GM18907 (cell line): ENCODE measurements at regions not wholly inside any gene's neighbourhood (a gene's known extent, or its start where the extent isn't known, plus 50 kb on each side); places are given as distances from the start of the nearest gene placed in this dataset.
"Not testable (repeated sequence)": the region's sequence is repeated elsewhere in the genome, so short reads cannot be mapped to it uniquely, and the experiment has no call there.

Experiments used
- ATAC-seq: cut with Tn5 transposase; IDR thresholded peaks from one replicate; pipeline ENCODE4 v1.9.1; 2021; ENCODE audit warnings: mild to moderate bottlenecking, moderate library complexity; ENCODE audit not compliant: unreplicated experiment

DNA sequence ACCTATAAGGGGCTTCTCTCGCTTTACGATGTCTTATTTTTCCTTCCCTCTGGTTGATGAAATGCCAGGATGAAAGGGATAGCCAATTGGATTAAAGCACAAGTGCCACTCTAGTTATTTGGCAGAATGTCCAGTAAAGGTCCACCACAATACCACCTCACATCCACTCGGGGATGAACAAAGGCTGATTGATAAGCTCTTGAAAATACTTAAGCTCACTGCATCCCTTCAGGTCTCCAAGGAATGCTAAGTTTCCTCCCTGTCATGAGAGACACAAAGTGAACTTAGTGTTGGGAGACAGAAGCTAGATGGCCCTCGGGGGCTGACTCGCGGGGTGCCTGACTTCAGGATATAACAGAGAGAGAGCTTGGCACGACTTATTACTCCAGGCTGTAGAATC lies 185.9 kb upstream of the ZNF644 start:
- not testable (repeated sequence) for ATAC-seq

DNA sequence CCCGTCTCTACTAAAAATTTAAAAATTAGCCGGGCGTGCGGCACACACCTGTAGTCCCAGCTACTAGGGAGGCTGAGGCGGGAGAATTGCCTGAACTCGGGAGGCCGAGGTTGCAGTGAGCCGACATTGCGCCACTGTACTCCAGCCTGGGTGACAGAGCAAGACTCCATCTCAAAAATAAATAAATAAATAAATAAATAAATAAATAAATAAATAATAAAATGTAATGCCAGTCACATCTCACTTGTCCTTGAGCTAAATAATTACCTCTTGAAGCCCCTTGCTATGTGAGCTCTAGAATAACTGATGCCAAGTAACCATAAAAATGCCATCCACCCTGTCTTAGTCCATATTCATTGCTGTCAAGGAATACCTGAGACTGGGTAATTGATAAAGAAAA lies 182.3 kb upstream of the ZNF644 start:
- ATAC-seq = not testable (repeated sequence)

DNA sequence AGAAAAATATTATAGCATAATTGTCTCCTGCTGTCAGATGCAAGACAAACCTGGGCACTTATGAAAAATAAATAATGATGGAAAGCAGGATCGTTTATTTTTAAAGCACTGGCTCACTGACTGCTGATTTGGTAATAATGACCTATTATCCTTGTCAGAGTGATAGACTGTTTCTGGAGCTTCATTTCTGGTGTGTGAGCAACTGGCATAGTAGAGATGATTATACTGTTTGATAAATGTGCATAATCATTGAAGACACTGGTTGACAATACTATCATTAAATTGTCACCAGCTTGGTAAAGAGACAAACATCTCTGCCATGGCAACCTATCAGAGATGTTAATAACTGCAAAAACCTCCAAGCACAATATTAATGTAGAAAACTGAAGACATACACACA lies 179.9 kb upstream of the ZNF644 start:
- ATAC-seq = no peak

DNA sequence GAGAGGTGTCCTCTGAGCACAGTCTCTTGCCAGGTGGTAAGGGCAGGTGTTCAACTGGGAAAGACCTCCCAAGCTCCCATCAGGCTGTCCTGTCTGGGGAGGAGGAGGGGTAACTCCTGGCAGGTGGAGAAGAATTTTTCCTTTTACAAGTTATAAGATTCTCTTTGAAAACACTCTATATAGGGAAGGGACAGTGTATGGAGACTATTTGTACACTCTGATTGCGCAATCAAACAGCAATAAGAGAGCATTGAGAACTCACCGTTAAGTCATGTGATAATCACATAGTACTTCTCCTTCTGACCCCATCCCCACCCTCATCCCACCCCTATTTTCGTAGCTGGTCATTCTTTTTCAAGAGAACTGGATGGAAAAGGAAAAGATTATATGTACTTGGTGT lies 179.3 kb upstream of the ZNF644 start:
- no peak for ATAC-seq

DNA sequence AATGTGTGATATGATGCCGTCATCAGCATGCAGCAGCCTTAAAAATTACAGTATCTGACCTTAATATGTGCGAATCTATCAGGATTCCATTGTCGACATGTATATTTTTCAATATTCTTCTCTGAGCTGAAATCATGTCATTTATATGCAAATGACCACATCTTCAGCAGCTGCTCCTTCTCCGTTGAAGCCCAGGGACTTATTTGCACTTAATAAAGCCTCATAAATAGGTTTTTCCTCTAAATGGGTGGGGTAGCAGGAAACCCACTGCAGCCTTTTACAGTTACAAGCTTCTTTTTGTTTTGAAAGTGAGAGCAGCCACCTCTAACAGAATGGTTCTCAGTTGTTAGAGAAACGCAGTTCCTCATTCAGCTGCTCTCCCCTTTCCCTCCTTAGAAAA lies 178.8 kb upstream of the ZNF644 start:
- no peak for ATAC-seq

DNA sequence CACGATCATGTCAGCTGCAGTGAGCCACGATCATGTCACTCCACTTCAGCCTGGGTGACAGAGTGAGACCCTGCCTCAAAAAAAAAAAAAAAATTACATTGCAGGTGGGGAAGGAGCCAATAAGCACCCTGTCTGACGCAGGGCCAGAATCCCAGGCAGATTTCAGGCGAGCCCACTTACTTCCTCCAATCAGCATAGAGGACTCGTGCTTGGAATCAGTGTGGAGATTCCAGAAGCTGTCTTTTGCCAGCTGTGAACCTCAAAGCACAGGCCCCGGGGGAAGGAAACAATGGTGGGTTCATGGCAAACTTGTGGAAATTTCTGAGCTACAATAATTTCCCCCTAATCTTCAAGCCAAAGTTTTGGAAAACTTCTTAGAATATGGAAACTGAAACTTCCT lies 178.2 kb upstream of the ZNF644 start:
- ATAC-seq = no peak

DNA sequence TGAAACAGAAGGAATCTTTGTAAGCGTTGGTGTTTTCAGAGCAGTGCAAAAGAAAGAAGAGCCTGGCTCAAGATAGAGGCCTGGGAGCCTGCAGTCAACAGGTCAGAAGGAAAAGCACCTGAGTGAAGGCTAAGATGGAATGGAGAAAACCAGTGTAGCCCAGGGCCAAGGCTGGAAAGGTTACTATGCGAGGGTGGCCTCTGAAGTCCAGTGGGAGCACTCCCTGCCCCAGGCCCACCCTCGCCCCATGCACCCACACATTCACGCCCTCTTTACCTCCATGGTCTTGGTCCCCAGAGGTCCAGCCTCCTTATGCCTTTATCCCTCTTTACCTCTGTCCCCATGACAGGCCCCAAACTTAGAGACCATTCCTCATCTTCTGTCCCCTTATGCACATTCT lies 169.2 kb upstream of the ZNF644 start:
- ATAC-seq = no peak

DNA sequence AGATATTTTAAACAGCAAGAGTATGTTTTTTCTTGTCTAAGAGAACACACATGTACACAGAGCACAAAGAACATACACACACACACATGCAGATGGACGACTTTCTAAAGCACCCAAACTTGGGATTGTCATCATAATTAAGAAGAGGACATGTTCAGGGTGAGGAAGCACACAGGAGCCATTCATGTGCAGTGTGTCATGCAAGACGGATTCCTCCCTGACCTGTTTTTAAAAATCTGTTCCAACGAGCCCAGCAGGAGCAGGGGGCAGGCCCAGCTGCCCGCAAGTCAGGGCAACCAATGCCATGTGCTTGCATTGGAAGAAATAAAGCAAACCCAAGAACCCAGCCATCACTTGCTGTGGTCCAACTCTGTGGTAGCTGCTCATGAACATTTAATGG lies 167.3 kb upstream of the ZNF644 start:
- no peak for ATAC-seq

DNA sequence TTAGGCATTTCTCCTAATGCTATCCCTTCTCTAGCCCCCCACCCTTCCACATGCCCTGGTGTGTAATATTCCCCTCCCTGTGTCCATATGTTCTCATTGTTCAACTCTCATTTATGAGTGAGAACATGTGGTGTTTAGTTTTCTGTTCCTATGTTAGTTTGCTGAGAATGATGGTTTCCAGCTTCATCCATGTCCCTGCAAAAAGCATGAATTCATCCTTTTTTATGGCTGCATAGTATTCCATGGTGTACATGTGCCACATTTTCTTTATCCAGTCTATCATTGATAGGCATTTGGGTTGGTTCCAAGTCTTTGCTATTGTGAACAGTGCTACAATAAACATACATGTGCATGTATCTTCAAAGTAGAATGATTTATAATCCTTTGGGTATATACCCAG lies 161.0 kb upstream of the ZNF644 start:
- not testable (repeated sequence) for ATAC-seq

DNA sequence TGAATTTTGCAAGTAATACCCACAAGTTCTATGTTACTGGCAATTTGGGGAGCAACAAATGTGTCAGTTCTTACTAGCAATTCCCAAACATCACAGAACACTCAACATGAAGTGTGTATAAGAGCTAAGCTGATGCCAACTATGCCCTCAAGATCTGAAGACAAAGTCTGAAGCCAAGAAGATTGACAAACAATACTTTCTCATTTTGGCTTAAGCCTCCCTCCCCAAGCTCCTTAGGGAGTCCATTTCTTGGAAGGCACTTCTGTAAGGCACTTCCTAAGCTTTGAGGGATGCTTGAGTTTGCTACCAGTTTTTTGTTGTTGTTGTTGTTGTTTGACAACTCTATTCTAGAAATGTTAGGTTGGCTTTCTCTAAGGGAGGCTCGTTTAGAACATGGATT lies 154.4 kb upstream of the ZNF644 start:
- ATAC-seq = no peak

DNA sequence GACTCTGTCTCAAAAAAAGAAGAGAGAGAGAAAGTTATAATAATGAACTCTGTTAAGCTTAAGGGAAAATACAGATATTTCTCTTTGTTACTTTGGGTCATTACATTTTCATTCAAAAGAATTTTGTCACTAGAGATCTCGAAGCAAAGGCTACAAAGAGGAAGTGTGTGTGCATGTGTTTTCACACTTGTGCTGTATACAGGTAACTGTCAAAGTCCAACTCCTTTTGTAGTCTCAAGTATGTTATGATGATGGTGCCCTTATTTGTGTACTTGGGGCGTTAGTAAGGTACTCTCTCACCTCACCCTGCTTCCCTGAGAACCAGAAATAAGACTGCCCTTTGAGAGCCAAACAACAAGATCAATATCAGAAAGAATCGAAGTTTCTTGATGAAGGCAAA lies 152.9 kb upstream of the ZNF644 start:
- ATAC-seq = no peak

DNA sequence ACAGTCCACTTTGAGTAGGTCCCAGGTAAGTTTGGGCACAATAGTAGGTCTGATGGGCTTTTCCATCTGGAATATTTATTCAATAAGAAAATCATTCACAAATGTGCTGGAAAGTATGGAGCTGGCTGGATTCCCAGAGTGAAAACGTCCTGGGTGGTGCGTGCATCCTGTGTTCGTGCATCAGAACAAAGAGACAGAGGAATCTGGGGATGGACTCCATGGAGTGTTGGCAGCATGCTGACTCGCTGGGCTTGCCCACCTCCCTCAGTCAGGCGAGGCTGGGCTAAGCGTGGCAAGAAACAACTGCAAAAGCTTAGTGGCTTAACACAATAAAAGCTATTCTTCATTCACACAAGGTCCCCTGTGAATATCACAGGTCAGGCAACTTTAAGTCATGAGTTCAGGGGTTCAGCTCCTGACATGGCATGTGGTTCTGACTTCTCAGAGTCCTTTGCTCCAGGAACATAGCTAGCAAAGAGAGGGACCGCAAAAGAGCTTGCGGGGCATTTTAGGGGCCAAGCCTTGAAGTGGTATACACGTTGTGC lies 151.6 kb upstream of the ZNF644 start:
- no peak for ATAC-seq

DNA sequence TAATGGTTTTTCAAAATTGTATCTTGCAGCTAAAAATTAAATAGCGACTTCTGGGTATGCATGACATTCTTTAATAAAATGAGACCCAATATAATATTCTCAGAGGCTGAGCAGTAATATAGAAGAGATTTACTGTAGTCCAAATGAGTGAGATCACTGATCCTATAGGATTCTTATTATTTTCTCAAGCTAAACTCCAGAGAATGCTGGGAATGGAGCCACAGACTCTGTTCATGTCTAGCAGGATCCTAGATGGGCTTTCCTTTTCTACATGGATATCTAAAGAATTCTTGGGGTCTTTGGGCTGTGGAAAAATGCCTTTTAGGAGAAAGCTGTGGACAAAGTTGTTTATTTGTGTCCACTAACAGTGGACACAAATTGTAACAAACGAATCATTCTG lies 150.7 kb upstream of the ZNF644 start:
- ATAC-seq = no peak

DNA sequence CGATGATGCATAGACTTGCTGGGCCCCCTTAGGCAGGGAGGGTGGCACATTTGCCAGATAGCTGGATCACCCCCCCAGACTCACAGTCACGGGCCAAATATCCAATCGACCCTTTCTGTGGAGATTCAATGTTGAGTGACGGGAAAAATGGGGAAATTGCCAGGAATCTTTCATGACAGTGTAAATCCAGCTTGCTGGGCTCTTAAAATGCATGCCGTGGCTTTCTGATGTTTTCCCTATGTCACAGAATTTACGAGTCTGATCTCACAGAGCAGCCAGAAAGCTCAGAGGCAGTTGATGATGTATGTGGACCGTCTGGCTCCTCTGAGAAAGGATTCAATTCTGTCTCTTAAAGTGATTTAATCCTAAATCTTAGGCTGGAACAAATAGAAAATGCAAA lies 150.1 kb upstream of the ZNF644 start:
- ATAC-seq = no peak

DNA sequence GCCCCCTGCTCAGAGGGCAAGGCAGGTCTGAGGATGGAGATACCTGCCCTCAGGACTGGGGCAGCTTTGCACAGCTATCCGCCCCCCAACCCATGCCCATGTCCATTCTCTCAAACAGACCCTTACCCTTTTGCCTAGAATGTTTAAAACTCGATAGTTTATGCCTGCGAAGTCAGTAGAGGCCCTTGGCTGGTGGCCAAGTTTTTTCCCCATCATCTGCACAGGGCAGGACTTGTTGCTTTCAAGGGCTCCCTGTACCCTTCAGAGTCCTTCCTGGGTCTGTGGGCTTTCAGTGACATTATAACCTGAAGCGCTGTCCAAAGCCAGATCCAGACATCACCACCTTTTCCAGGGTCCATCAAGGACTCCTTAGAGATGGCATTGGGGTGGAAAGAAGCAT lies 148.7 kb upstream of the ZNF644 start:
- no peak for ATAC-seq

DNA sequence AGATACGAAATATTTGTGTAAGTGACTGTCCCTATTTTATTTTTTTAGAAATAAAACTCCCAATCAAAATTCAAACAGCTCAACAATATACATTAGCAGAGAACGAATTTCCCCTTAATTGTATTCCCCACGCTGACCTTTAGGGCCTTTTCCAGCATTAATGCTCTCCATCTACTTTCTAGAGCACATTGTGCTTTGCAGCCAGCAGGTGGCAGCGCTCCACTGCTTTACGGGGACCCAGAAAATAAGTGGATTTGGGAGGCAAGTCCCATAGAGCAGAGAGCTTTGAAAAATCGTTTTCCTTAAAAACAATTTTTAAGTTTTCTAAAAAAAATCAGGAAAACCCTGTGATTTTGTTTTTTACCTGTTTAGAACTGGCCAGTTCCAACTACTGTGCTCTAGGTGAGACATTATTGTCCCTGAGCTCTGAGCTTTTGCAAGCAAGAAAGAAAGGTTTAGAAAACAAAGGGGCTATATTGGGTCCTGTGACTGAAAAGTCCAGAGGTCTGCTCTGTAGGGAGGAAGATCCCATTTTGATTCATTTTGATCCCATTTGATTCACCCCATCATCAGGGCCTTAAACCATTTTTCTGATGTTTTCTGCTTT lies 144.4 kb upstream of the ZNF644 start:
- peak; percentile 64 for ATAC-seq

DNA sequence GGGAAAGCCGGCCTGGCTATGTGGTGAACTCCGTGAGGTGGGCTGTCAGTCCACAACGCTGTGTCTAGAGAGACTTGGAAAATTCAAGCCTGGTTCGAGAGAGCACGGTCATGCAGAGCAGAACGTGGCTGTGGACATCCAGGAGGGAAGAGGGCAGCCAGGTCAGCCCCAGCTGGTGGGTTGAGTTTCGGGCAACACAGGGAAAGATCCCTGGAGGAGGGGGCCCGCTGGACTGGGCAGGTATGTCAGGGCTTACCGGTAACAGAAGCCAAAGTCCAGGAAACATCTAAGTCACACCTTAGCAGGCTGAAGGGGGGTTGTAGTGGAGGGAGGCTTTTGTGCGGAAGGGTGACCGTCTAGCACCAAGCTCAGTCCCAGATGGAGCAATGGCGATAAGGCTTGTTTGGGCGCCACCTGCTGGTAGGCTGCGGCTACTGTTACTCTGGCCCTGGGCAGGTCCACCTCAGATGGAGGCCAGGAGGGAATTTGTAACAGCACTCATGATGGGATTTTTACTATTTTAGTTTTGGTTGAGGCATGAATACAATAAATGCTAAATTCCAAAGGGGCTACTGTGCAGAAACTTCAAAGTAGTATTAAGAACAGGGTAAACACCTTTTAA lies 143.3 kb upstream of the ZNF644 start:
- ATAC-seq = peak; percentile 92

DNA sequence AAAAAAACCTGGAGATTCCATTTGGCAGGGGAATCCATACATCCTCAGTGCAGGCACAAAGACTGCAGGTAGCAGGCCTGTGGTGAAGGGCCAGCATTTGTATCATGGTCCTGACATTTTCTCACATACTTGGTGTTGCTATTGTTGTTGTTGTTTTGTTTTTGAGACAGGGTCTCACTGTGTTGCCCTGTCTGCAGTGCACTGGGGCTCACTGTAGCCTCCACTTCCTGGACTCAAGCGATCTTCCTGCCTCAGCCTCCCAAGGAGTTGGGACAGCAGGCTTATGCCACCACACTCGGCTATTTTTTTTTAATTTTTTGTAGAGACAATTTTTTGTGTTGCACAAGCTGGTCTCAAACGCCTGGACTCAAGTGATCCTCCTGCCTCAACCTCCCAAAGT lies 140.8 kb upstream of the ZNF644 start:
- no peak for ATAC-seq

DNA sequence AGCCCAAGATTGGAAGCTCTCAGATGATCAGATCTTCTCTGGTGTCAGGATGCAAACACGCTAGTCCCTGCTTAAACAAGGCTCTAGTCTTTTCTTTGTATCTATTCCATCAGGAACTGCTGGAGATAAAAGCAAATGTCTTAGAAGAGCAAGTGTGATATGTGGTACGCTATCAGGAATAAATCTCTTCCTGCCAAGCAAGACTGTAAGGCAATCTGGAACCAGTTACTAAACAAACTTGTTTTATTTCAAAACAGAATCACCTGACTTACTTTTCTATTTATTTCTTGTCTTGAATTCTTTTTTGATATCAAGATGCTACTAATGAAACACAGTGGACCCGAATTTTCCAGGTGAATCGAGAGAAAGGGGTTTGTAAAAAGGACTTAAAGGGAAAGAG lies 139.9 kb upstream of the ZNF644 start:
- ATAC-seq = no peak

DNA sequence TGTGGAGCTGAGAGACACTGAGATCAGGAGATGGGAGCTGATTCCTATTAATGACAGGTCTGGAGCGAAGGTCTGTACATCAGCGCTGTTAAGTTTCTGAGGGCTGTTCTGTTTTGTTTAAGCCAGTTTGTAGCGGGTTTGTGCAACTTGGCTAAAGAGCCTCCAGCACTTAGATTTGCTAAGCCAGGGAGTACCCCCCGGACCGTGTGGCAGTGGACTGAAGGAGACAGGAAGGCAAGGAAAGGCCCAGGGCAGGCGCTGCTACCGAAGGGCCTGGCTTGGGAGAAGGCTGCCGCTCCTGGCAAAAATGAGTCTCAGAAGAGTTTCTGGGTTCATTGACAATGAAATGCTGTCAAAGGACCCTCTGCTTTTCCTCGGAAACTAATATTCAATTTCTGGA lies 139.3 kb upstream of the ZNF644 start:
- ATAC-seq = no peak

DNA sequence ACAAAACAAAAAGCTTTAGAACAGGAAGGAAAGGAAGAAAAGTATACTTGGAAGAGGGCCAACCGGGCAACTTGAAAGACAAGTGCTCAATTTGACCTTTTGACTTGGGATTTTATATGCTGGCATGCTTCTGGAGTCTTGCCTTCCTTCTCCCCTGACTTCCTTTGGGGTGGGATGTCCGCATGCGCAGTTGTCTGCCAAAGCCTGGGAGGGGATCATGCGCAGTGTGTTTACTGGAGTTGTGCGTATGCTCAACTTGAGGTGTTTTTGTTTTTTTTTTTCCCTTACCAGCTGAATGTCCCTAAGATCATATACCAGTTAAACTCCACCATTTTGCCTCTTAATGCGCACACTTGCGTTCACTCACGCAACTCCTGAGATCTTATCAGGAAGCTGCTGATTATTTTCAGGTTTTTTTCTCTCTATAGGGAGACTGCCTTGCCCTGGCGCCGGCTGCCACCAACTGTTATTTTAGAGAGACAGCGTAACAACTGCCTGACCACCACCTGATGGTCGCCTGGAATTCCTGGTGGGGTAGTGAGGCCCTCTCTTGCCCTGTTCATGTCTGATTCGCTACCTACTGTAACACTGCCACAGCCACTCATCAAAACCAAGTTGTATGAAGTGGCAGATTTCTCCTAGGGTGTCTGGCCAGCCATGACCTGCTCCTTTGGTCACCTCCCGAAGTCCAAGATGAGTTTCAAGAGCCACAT lies 138.7 kb upstream of the ZNF644 start:
- no peak for ATAC-seq

DNA sequence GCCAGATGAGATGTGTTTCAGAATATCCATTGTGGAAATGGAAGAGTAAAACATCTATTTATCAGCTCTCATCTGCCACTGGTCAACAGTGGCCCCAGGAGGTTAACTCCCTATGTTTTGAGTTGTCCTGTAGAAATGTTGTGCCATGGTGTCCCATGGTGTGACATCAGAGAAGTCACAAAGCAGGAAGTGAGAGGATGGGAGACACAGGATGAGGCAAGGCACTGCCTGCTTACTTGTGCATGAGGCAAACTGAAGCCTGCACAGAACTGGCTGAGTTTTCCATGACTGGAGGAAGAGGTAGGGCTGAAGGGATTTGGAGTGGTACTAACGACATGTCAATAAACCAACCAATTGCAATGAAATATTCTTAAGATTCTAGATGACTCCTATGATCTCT lies 131.5 kb upstream of the ZNF644 start:
- no peak for ATAC-seq
